ENCODE measurements at regions not wholly inside any gene's neighbourhood (a gene's known extent, or its start where the extent isn't known, plus 50 kb on each side); places are given as distances from the start of the nearest gene placed in this dataset.

- peaks cover 7% of the 10 kb centered on the region for H3K9me3 ChIP-seq (ENCODE audit: control insufficient read depth, low read length)
- Mint-ChIP-seq H3K36me3 (ENCODE audit: low read depth) (no peaks in the 10 kb centered on the region), H3K9me3 (peaks cover 13% of the 10 kb centered on the region), H3K4me3 (no peak overlapping the region), H3K4me1 (no peaks in the 10 kb centered on the region), H3K27ac (no peak overlapping the region), H3K27me3 (ENCODE audit: insufficient read depth) (no peaks in the 10 kb centered on the region)
- no peaks in the 10 kb centered on the region for H3K27me3 ChIP-seq (ENCODE audit: control insufficient read depth, insufficient read depth, low read length, poor library complexity, severe bottlenecking)
- no peaks in the 10 kb centered on the region for H3K4me1 ChIP-seq (ENCODE audit: control insufficient read depth, insufficient read depth, low read length)
- TF ChIP-seq, protein P1, sequence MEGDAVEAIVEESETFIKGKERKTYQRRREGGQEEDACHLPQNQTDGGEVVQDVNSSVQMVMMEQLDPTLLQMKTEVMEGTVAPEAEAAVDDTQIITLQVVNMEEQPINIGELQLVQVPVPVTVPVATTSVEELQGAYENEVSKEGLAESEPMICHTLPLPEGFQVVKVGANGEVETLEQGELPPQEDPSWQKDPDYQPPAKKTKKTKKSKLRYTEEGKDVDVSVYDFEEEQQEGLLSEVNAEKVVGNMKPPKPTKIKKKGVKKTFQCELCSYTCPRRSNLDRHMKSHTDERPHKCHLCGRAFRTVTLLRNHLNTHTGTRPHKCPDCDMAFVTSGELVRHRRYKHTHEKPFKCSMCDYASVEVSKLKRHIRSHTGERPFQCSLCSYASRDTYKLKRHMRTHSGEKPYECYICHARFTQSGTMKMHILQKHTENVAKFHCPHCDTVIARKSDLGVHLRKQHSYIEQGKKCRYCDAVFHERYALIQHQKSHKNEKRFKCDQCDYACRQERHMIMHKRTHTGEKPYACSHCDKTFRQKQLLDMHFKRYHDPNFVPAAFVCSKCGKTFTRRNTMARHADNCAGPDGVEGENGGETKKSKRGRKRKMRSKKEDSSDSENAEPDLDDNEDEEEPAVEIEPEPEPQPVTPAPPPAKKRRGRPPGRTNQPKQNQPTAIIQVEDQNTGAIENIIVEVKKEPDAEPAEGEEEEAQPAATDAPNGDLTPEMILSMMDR (conservative IDR thresholded peaks at IDR 0.05), result no peak
- no peak overlapping the region for H3K9ac ChIP-seq (ENCODE audit: extremely low read depth, low read length, poor library complexity, severe bottlenecking)
- H3K36me3 ChIP-seq (ENCODE audit: control insufficient read depth, insufficient read depth, low read length), result no peaks in the 10 kb centered on the region
- no peak overlapping the region for H3K4me3 ChIP-seq (ENCODE audit: low read length)
- DNase-seq, result no peak
- H3K27ac ChIP-seq (ENCODE audit: low read depth, low read length), result no peak overlapping the region
Observed at GRCh38 chr1:193489191-193489590, 302.8 kb upstream of the B3GALT2 start.

GRCh38 chr1:193487722-193488121, 301.3 kb upstream of the B3GALT2 start:
- DNase-seq, result no peak
- no peak overlapping the region for H3K4me3 Mint-ChIP-seq
- TF ChIP-seq, protein P1 (conservative IDR thresholded peaks at IDR 0.05), result no peak
- H3K9me3 Mint-ChIP-seq, result peaks cover 13% of the 10 kb centered on the region
- peaks cover 7% of the 10 kb centered on the region for H3K9me3 ChIP-seq (ENCODE audit: control insufficient read depth, low read length)
- H3K27me3 ChIP-seq (ENCODE audit: control insufficient read depth, insufficient read depth, low read length, poor library complexity, severe bottlenecking), result no peaks in the 10 kb centered on the region
- H3K36me3 Mint-ChIP-seq (ENCODE audit: low read depth), result no peaks in the 10 kb centered on the region
- no peaks in the 10 kb centered on the region for H3K4me1 Mint-ChIP-seq
- no peaks in the 10 kb centered on the region for H3K27me3 Mint-ChIP-seq (ENCODE audit: insufficient read depth)
- H3K27ac ChIP-seq (ENCODE audit: low read depth, low read length), result no peak overlapping the region
- no peaks in the 10 kb centered on the region for H3K36me3 ChIP-seq (ENCODE audit: control insufficient read depth, insufficient read depth, low read length)
- no peak overlapping the region for H3K9ac ChIP-seq (ENCODE audit: extremely low read depth, low read length, poor library complexity, severe bottlenecking)
- H3K4me1 ChIP-seq (ENCODE audit: control insufficient read depth, insufficient read depth, low read length), result no peaks in the 10 kb centered on the region
- H3K4me3 ChIP-seq (ENCODE audit: low read length), result no peak overlapping the region
- 83 to 89% methylated on average over 3 of the region's 3 CpGs for WGBS, 2 experiments (ENCODE audit: insufficient coverage in 1 of 2, insufficient read length in 1 of 2)
- no peak overlapping the region for H3K27ac Mint-ChIP-seq

DNA sequence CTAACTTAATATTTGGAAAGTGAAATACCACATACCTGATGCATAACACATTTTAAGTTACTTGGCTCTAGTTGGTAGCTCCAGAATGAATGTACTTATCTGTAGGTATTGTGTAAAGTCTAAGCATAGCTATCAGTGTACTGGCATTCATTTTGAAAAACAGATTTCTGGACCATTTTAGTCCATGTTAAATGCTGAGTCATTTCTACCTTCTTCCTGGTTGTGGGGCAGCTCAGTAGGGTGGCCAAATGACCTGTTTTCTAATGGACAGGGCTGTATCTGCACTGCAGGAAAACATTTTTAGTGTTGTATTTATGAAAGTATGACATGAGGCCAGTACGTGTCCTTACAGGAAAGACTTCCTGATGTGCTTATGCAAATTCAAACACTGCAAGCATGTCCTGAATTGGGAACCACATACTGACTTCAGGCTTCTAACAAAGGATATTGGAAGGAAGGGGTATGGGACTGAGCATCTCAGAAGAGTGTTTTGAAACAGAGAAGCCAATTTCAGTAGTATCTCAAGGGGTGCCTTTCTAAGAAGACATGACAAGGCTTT, 300.3 kb upstream of the B3GALT2 start:
- H3K4me1 ChIP-seq (ENCODE audit: control insufficient read depth, insufficient read depth, low read length), result no peaks in the 10 kb centered on the region
- Mint-ChIP-seq H3K9me3 (peaks cover 13% of the 10 kb centered on the region), H3K27me3 (ENCODE audit: insufficient read depth) (no peaks in the 10 kb centered on the region), H3K4me3 (no peak overlapping the region), H3K4me1 (no peaks in the 10 kb centered on the region), H3K36me3 (ENCODE audit: low read depth) (no peaks in the 10 kb centered on the region), H3K27ac (no peak overlapping the region)
- H3K9ac ChIP-seq (ENCODE audit: extremely low read depth, low read length, poor library complexity, severe bottlenecking), result no peak overlapping the region
- no peaks in the 10 kb centered on the region for H3K36me3 ChIP-seq (ENCODE audit: control insufficient read depth, insufficient read depth, low read length)
- DNase-seq, result no peak
- no peak overlapping the region for H3K27ac ChIP-seq (ENCODE audit: low read depth, low read length)
- WGBS, 2 experiments (ENCODE audit: insufficient coverage in 1 of 2, insufficient read length in 1 of 2), result 67 to 74% methylated on average over 1 of the region's 1 CpG
- peaks cover 7% of the 10 kb centered on the region for H3K9me3 ChIP-seq (ENCODE audit: control insufficient read depth, low read length)
- H3K4me3 ChIP-seq (ENCODE audit: low read length), result no peak overlapping the region
- H3K27me3 ChIP-seq (ENCODE audit: control insufficient read depth, insufficient read depth, low read length, poor library complexity, severe bottlenecking), result no peaks in the 10 kb centered on the region
- TF ChIP-seq, protein P1 (conservative IDR thresholded peaks at IDR 0.05), result no peak
